Gastroesophageal sphincter (tissue), 3 donors: ENCODE measurements at regions not wholly inside any gene's neighbourhood (a gene's known extent, or its start where the extent isn't known, plus 50 kb on each side); places are given as distances from the start of the nearest gene placed in this dataset.

ENCODE experiments used
- CTCF ChIP-seq, 4 experiments: fragments of 200-600 bp in 2 of 4; fragments of 450-650 bp in 2 of 4; sonication (generic) in 1 of 4; IDR thresholded peaks; one replicate each; pipeline ENCODE4 v1.5.1; 2017 to 2019; ENCODE audit warnings: antibody characterized with exemption in 4 of 4, mild to moderate bottlenecking in 2 of 4, moderate library complexity in 2 of 4
- EP300 ChIP-seq: sonication (generic); formaldehyde crosslinking; IDR thresholded peaks from one replicate; pipeline ENCODE4 v1.6.1; 2017; ENCODE audit warnings: antibody characterized with exemption, mild to moderate bottlenecking
- POLR2A ChIP-seq, 2 donors: fragments of 450-650 bp; IDR thresholded peaks; one replicate each; pipeline ENCODE4 v1.6.1; 2017; ENCODE audit warnings: antibody characterized with exemption in 2 of 2, mild to moderate bottlenecking in 2 of 2, moderate library complexity in 1 of 2
- POLR2AphosphoS5 ChIP-seq: sonication (generic); formaldehyde crosslinking; IDR thresholded peaks from one replicate; pipeline ENCODE4 v1.6.1; 2017; ENCODE audit warnings: antibody characterized with exemption

DNA sequence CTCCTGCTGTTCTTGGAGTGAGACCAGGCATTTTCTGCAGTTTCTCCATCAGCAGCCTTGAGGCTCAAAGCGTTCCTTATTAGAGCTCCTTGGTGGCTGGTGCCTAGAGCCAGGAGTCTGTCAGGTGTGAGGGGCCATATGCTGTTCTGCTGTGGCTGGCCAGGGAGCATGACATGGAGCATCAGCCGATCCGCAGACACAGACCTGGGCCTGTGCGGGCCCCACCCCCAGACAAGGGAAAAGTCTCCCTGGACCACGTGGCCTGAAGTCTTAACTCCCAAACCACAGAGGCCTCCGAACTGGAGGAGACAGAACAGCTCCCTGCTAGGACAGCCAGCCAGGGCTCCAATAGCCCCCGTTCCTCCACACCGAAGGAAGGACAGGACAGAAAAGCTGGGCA is 162.7 kb upstream of the CIBAR2 start:
- TF ChIP-seq CTCF (IDR thresholded peaks at IDR 0.05): no peak
- TF ChIP-seq POLR2A (IDR thresholded peaks at IDR 0.05): no peak
- TF ChIP-seq POLR2AphosphoS5: no peak
- no peak for TF ChIP-seq EP300
